H1 (cell line): ENCODE measurements at regions not wholly inside any gene's neighbourhood (a gene's known extent, or its start where the extent isn't known, plus 50 kb on each side); places are given as distances from the start of the nearest gene placed in this dataset.
"Not testable (repeated sequence)": the region's sequence is repeated elsewhere in the genome, so short reads cannot be mapped to it uniquely, and the experiment has no call there.

Source experiments
- CTCF ChIP-seq, 3 experiments: IDR thresholded peaks; 1 replicate in 2 of 3; 2 replicates in 1 of 3; pipeline versions ENCODE4 v1.5.1 to v1.6.1; 2011; ENCODE audit warnings: low read length in 3 of 3, mild to moderate bottlenecking in 3 of 3, inconsistent platforms in 2 of 3, low read depth in 1 of 3, moderate library complexity in 1 of 3; ENCODE audit not compliant: insufficient read depth in 1 of 3; ENCODE audit errors: control extremely low read depth in 1 of 3
- MAX ChIP-seq: IDR thresholded peaks from 2 replicates; pipeline ENCODE4 v1.6.1; 2012; ENCODE audit warnings: inconsistent platforms
- POLR2AphosphoS5 ChIP-seq: IDR thresholded peaks from 2 replicates; pipeline ENCODE4 v1.6.1; 2011; ENCODE audit warnings: low read depth, low read length
- ZNF274 ChIP-seq: IDR thresholded peaks from 2 replicates; pipeline ENCODE4 v1.7.0; 2012; ENCODE audit warnings: low read length, borderline replicate concordance; ENCODE audit errors: extremely low read depth

DNA sequence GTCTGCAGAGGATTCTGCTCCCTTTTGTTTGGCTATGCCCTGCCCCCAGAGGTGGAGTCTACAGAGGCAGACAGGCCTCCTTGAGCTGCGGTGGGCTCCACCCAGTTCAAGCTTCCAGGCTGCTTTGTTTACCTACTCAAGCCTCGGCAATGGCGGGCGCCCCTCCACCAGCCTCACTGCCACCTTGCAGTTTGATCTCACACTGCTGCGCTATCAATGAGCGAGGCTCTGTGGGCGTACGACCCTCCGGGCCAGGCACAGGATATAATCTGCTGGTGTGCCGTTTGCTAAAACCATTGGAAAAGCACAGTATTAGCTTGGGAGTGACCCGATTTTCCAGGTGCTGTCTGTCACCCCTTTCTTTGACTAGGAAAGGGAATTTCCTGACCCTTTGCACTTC lies 195.1 kb upstream of the GIMD1 start:
- not testable (repeated sequence) for TF ChIP-seq POLR2AphosphoS5; MAX; ZNF274; CTCF (IDR thresholded peaks at IDR 0.05; ENCODE audit: control extremely low read depth in 1 of 3, insufficient read depth in 1 of 3, low read depth in 1 of 3, low read length in 3 of 3)
